EH (cell line): ENCODE measurements at regions not wholly inside any gene's neighbourhood (a gene's known extent, or its start where the extent isn't known, plus 50 kb on each side); places are given as distances from the start of the nearest gene placed in this dataset.

Experiments
- DNase-seq: peaks from one replicate; pipeline ENCODE4 v3.0.0-alpha.2; 2015; ENCODE audit warnings: low read depth

- DNase-seq, result no peak
Measured at GRCh38 chr2:156695595-156695994, 259.4 kb downstream of the GPD2 start.

GRCh38 chr2:156697906-156698305, 261.7 kb downstream of the GPD2 start:
- no peak for DNase-seq

- no peak for DNase-seq
Measured at GRCh38 chr2:156700681-156701080, 264.5 kb downstream of the GPD2 start.

GRCh38 chr2:156702541-156702940, 266.4 kb downstream of the GPD2 start:
- no peak for DNase-seq

- no peak for DNase-seq
Measured at GRCh38 chr2:156703642-156704041, 267.5 kb downstream of the GPD2 start.

- no peak for DNase-seq
Measured at GRCh38 chr2:156704132-156704531, 268.0 kb downstream of the GPD2 start.

GRCh38 chr2:156704617-156705016, 268.4 kb downstream of the GPD2 start:
- no peak for DNase-seq

GRCh38 chr2:156706576-156706975, 270.4 kb downstream of the GPD2 start:
- no peak for DNase-seq

GRCh38 chr2:156708051-156708450, 271.9 kb downstream of the GPD2 start:
- DNase-seq, result no peak

- no peak for DNase-seq
Measured at GRCh38 chr2:156709091-156709490, 272.9 kb downstream of the GPD2 start.

GRCh38 chr2:156719036-156719435, 282.9 kb downstream of the GPD2 start:
- DNase-seq, result no peak

- DNase-seq, result no peak
Measured at GRCh38 chr2:156727867-156728266, 291.7 kb downstream of the GPD2 start.

GRCh38 chr2:156728328-156728727, 292.1 kb downstream of the GPD2 start:
- no peak for DNase-seq

- no peak for DNase-seq
Measured at GRCh38 chr2:156731506-156731905, 295.3 kb downstream of the GPD2 start.

GRCh38 chr2:156736950-156737349, 300.8 kb downstream of the GPD2 start:
- no peak for DNase-seq

- no peak for DNase-seq
Measured at GRCh38 chr2:156739301-156739700, 303.1 kb downstream of the GPD2 start.

GRCh38 chr2:156745619-156746018, 309.4 kb downstream of the GPD2 start:
- no peak for DNase-seq

- no peak for DNase-seq
Measured at GRCh38 chr2:156748221-156748620, 312.0 kb downstream of the GPD2 start.

- no peak for DNase-seq
Measured at GRCh38 chr2:156752042-156752441, 315.9 kb downstream of the GPD2 start.

- no peak for DNase-seq
Measured at GRCh38 chr2:156753766-156754165, 317.6 kb downstream of the GPD2 start.

GRCh38 chr2:156756516-156756915, 320.3 kb downstream of the GPD2 start:
- no peak for DNase-seq

- DNase-seq, result no peak
Measured at GRCh38 chr2:156763174-156763573, 327.0 kb downstream of the GPD2 start.

- no peak for DNase-seq
Measured at GRCh38 chr2:156765043-156765442, 328.9 kb downstream of the GPD2 start.

- no peak for DNase-seq
Measured at GRCh38 chr2:156765450-156765849, 329.3 kb downstream of the GPD2 start.

- DNase-seq, result no peak
Measured at GRCh38 chr2:156769802-156770201, 333.6 kb downstream of the GPD2 start.
